ENCODE measurements at regions not wholly inside any gene's neighbourhood (a gene's known extent, or its start where the extent isn't known, plus 50 kb on each side); places are given as distances from the start of the nearest gene placed in this dataset.

DNA sequence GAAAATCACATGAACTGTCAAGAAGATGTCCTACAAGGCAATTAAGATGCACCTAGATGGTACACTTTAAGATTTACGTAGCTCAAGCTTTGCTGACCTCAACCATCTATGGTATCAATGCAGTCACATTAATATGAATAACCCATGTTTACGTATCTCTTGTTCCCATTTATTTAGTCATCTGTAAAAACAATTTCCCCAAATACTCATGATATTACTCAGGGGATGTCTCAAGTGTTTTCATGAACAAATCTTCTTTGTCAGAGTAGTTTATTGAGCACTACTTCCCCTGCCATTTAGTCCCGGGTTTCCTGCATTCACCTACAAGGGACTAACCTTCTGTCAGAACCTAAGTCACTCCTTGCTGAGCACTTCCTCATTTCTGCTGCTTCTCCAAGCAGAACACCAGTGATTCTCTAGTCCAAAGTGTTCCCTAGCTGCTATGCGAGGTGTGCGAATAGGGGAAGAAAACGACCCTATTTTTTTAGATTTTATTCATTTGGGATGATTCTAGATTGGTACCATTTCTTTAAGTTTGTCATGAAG is 554.3 kb upstream of the LRRC4C start:
- TF ChIP-seq CTCF (IDR thresholded peaks at IDR 0.05): no peak
- TF ChIP-seq POLR2AphosphoS5 (IDR thresholded peaks at IDR 0.05; ENCODE audit: low read depth, low read length): no peak
- TF ChIP-seq TCF7L2 (IDR thresholded peaks at IDR 0.05; ENCODE audit: low read depth, low read length): no peak
- TF ChIP-seq SIN3A (IDR thresholded peaks at IDR 0.05; ENCODE audit: borderline replicate concordance, insufficient read depth, low read depth, low read length): no peak
- no peak for TF ChIP-seq REST (IDR thresholded peaks at IDR 0.05; ENCODE audit: insufficient read depth in 1 of 2, low read depth in 2 of 2, low read length in 1 of 2)

All from Panc1 (cell line).